ENCODE measurements at regions not wholly inside any gene's neighbourhood (a gene's known extent, or its start where the extent isn't known, plus 50 kb on each side); places are given as distances from the start of the nearest gene placed in this dataset.
"Not testable (repeated sequence)": the region's sequence is repeated elsewhere in the genome, so short reads cannot be mapped to it uniquely, and the experiment has no call there.

DNA sequence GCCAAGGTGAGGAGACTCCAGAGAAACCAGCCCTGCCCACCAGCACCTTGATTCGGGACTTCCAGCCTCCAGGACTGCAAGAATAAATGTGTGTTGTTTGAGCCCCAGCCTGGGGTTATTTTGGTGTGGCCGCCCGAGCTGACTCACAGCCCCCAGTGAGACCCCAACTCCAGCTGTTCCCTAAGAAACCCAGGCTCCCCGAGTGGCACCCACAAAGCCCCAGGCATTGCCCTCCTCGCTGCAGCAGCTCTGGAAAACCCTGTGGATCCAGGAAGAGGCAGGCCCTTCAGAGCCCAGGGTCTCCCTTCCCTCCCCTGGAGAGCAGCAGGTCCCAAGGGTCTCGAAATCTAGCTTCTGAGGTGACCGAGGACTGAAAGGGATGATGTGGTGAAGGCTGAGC is 69.2 kb upstream of the PPP1R26 start:
- Histone ChIP-seq H3K9ac (ENCODE audit: control insufficient read depth, extremely low read depth, insufficient read depth, low read length) (no peak overlapping the region), H3K79me2 (ENCODE audit: control insufficient read depth, insufficient read depth, low read length) (no peaks in the 10 kb centered on the region), H4K20me1 (ENCODE audit: control insufficient read depth, extremely low read depth, insufficient read depth, low read length) (no peaks in the 10 kb centered on the region), H3K4me3 (ENCODE audit: control insufficient read depth in 2 of 3, extremely low read depth in 1 of 3, insufficient read depth in 2 of 3, low read depth in 1 of 3, low read length in 3 of 3) (no peak overlapping the region), H3K4me2 (ENCODE audit: control insufficient read depth, extremely low read depth, insufficient read depth, low read depth, low read length) (no peak overlapping the region), H3K36me3 (ENCODE audit: control insufficient read depth in 2 of 2, extremely low read depth in 1 of 2, insufficient read depth in 2 of 2, low read length in 2 of 2) (no peaks in the 10 kb centered on the region), H3K9me3 (ENCODE audit: control insufficient read depth, low read depth, low read length) (no peaks in the 10 kb centered on the region), H3K9me1 (ENCODE audit: control insufficient read depth, extremely low read depth, insufficient read depth, low read length) (no peaks in the 10 kb centered on the region), H3K4me1 (ENCODE audit: control insufficient read depth, extremely low read depth, insufficient read depth, low read length) (peaks cover 13% of the 10 kb centered on the region), H3K27ac (ENCODE audit: control insufficient read depth, insufficient read depth, low read length) (no peak overlapping the region), H2AFZ (ENCODE audit: control insufficient read depth, low read length) (no peak overlapping the region), H3K27me3 (ENCODE audit: control insufficient read depth, extremely low read depth, insufficient read depth, low read length) (peaks cover 3% of the 10 kb centered on the region)
- dilution Hi-C loops (cut with MboI; ENCODE audit: extremely low pct_ligation_motif_present, low sequenced_read_pairs): loop anchor here (10.0 kb wide), 1 partner anchor 316 kb away; no protein-coding TSS in a partner anchor
- TF ChIP-seq, protein P1, sequence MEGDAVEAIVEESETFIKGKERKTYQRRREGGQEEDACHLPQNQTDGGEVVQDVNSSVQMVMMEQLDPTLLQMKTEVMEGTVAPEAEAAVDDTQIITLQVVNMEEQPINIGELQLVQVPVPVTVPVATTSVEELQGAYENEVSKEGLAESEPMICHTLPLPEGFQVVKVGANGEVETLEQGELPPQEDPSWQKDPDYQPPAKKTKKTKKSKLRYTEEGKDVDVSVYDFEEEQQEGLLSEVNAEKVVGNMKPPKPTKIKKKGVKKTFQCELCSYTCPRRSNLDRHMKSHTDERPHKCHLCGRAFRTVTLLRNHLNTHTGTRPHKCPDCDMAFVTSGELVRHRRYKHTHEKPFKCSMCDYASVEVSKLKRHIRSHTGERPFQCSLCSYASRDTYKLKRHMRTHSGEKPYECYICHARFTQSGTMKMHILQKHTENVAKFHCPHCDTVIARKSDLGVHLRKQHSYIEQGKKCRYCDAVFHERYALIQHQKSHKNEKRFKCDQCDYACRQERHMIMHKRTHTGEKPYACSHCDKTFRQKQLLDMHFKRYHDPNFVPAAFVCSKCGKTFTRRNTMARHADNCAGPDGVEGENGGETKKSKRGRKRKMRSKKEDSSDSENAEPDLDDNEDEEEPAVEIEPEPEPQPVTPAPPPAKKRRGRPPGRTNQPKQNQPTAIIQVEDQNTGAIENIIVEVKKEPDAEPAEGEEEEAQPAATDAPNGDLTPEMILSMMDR (optimal IDR thresholded peaks at IDR 0.05 in 1 of 3, IDR thresholded peaks at IDR 0.05 in 1 of 3, conservative IDR thresholded peaks at IDR 0.05 in 1 of 3; ENCODE audit: extremely low read depth in 1 of 3, insufficient read depth in 2 of 3, low read length in 3 of 3): no peak
- TF ChIP-seq EZH2 (IDR thresholded peaks at IDR 0.05; ENCODE audit: low read length): no peak
- FAIRE-seq (no peak), DNase-seq (ENCODE audit: low read depth, low spot score) (no peak)

DNA sequence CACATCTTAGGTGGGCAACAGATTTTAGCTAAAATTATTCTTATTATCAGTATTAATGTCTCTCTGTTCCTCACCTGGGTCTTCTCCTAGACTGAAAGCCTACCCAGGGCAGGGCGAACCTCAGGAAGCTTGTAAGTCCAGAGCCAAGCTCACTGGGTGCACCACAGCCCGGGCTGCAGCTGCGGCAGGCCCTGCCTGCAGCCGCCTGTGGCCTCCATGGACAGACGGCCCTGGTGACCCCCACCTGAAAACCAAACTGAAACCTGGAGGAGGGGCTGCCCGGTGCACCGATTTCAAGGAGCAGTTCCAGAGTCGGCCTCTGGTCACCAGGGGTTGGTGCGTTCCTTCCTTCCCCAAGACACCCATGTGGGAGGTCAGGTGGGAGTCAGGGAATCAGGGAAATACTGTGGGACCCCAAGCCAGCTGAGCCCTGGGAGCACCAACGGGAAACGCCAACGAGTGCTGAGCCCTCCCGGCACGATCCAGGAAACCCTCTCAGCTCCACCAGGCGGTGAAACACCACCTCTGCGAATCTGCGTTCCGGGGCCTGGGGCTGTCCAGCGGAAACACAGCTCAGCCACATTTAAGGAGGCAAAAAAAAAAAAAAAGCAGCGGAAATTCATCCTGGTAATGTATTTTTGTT is 68.6 kb upstream of the PPP1R26 start:
- dilution Hi-C loops (cut with MboI; ENCODE audit: extremely low pct_ligation_motif_present, low sequenced_read_pairs): loop anchor here (10.0 kb wide), 1 partner anchor 316 kb away; no protein-coding TSS in a partner anchor

DNA sequence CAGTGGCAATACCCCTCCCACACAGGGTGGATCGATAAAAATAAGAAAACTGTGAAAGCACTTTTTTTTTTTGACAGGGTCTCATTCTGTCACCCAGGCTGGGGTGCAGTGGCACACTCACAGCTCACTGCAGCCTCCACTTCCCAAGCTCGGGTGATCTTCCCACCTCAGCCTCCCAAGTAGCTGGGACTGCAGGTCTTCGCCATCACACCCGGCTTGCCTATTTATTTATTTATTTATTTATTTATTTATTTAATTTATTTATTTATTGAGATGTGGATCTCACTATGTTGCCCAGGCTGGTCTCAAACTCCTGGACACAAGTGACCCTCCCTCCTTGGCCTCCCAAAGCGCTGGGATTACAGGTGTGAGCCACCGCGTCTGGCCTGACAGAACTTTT is 68.0 kb upstream of the PPP1R26 start:
- not testable (repeated sequence) for H3K36me3 ChIP-seq (ENCODE audit: control insufficient read depth in 2 of 2, extremely low read depth in 1 of 2, insufficient read depth in 2 of 2, low read length in 2 of 2); H2AFZ ChIP-seq (ENCODE audit: control insufficient read depth, low read length); H3K9me3 ChIP-seq (ENCODE audit: control insufficient read depth, low read depth, low read length); H3K79me2 ChIP-seq (ENCODE audit: control insufficient read depth, insufficient read depth, low read length); H4K20me1 ChIP-seq (ENCODE audit: control insufficient read depth, extremely low read depth, insufficient read depth, low read length); H3K4me2 ChIP-seq (ENCODE audit: control insufficient read depth, extremely low read depth, insufficient read depth, low read depth, low read length); H3K9ac ChIP-seq (ENCODE audit: control insufficient read depth, extremely low read depth, insufficient read depth, low read length); H3K9me1 ChIP-seq (ENCODE audit: control insufficient read depth, extremely low read depth, insufficient read depth, low read length); FAIRE-seq; DNase-seq (ENCODE audit: low read depth, low spot score); H3K27me3 ChIP-seq (ENCODE audit: control insufficient read depth, extremely low read depth, insufficient read depth, low read length); H3K27ac ChIP-seq (ENCODE audit: control insufficient read depth, insufficient read depth, low read length); H3K4me3 ChIP-seq (ENCODE audit: control insufficient read depth in 2 of 3, extremely low read depth in 1 of 3, insufficient read depth in 2 of 3, low read depth in 1 of 3, low read length in 3 of 3)
- H3K4me1 ChIP-seq (ENCODE audit: control insufficient read depth, extremely low read depth, insufficient read depth, low read length): peaks cover 13% of the 10 kb centered on the region
- dilution Hi-C loops (cut with MboI; ENCODE audit: extremely low pct_ligation_motif_present, low sequenced_read_pairs): loop anchor here (10.0 kb wide), 1 partner anchor 317 kb away; no protein-coding TSS in a partner anchor

More for the DNA sequence above, 68.6 kb upstream of the PPP1R26 start:
- DNase-seq (ENCODE audit: low read depth, low spot score) (no peak), FAIRE-seq (no peak)
- no peaks in the 10 kb centered on the region for H3K79me2 ChIP-seq (ENCODE audit: control insufficient read depth, insufficient read depth, low read length)
- H2AFZ ChIP-seq (ENCODE audit: control insufficient read depth, low read length): no peak overlapping the region
- no peak overlapping the region for H3K4me3 ChIP-seq (ENCODE audit: control insufficient read depth in 2 of 3, extremely low read depth in 1 of 3, insufficient read depth in 2 of 3, low read depth in 1 of 3, low read length in 3 of 3)
- no peak overlapping the region for H3K9ac ChIP-seq (ENCODE audit: control insufficient read depth, extremely low read depth, insufficient read depth, low read length)
- H3K9me1 ChIP-seq (ENCODE audit: control insufficient read depth, extremely low read depth, insufficient read depth, low read length): no peaks in the 10 kb centered on the region
- H3K4me2 ChIP-seq (ENCODE audit: control insufficient read depth, extremely low read depth, insufficient read depth, low read depth, low read length): no peak overlapping the region
- no peak for TF ChIP-seq EZH2 (IDR thresholded peaks at IDR 0.05; ENCODE audit: low read length)
- TF ChIP-seq, protein P1 (optimal IDR thresholded peaks at IDR 0.05 in 1 of 3, IDR thresholded peaks at IDR 0.05 in 1 of 3, conservative IDR thresholded peaks at IDR 0.05 in 1 of 3; ENCODE audit: extremely low read depth in 1 of 3, insufficient read depth in 2 of 3, low read length in 3 of 3): no peak
- no peaks in the 10 kb centered on the region for H3K36me3 ChIP-seq (ENCODE audit: control insufficient read depth in 2 of 2, extremely low read depth in 1 of 2, insufficient read depth in 2 of 2, low read length in 2 of 2)
- no peak overlapping the region for H3K27ac ChIP-seq (ENCODE audit: control insufficient read depth, insufficient read depth, low read length)
- no peaks in the 10 kb centered on the region for H4K20me1 ChIP-seq (ENCODE audit: control insufficient read depth, extremely low read depth, insufficient read depth, low read length)
- peaks cover 3% of the 10 kb centered on the region for H3K27me3 ChIP-seq (ENCODE audit: control insufficient read depth, extremely low read depth, insufficient read depth, low read length)
- H3K4me1 ChIP-seq (ENCODE audit: control insufficient read depth, extremely low read depth, insufficient read depth, low read length): peaks cover 13% of the 10 kb centered on the region
- no peaks in the 10 kb centered on the region for H3K9me3 ChIP-seq (ENCODE audit: control insufficient read depth, low read depth, low read length)

All from keratinocyte (primary cell).